GM21526 (cell line): ENCODE measurements at regions not wholly inside any gene's neighbourhood (a gene's known extent, or its start where the extent isn't known, plus 50 kb on each side); places are given as distances from the start of the nearest gene placed in this dataset.

Experiments used
- ATAC-seq: cut with Tn5 transposase; IDR thresholded peaks from one replicate; pipeline ENCODE4 v1.9.1; 2021; ENCODE audit warnings: moderate library complexity; ENCODE audit not compliant: unreplicated experiment, low FRiP score

GRCh38 chr1:218948446-218948845 is 225.2 kb upstream of the LYPLAL1 start:
- ATAC-seq: no peak

- ATAC-seq: no peak
These were observed 220.3 kb upstream of the LYPLAL1 start for GRCh38 chr1:218953386-218953785.

- ATAC-seq: no peak
These were observed 215.7 kb upstream of the LYPLAL1 start for GRCh38 chr1:218957971-218958370.

- no peak for ATAC-seq
These were observed 213.9 kb upstream of the LYPLAL1 start for GRCh38 chr1:218959784-218960183.

GRCh38 chr1:218964471-218965185 is 209.1 kb upstream of the LYPLAL1 start:
- ATAC-seq: no peak

- no peak for ATAC-seq
These were observed 207.9 kb upstream of the LYPLAL1 start for GRCh38 chr1:218965821-218966220.

GRCh38 chr1:218967254-218967653 is 206.4 kb upstream of the LYPLAL1 start:
- ATAC-seq: no peak

GRCh38 chr1:218967836-218968235 is 205.8 kb upstream of the LYPLAL1 start:
- ATAC-seq: no peak

GRCh38 chr1:218969006-218969405 is 204.7 kb upstream of the LYPLAL1 start:
- no peak for ATAC-seq

GRCh38 chr1:218970397-218970990 is 203.2 kb upstream of the LYPLAL1 start:
- no peak for ATAC-seq

GRCh38 chr1:218971156-218971555 is 202.5 kb upstream of the LYPLAL1 start:
- no peak for ATAC-seq

GRCh38 chr1:218980881-218981280 is 192.8 kb upstream of the LYPLAL1 start:
- ATAC-seq: no peak

GRCh38 chr1:218982482-218982881 is 191.2 kb upstream of the LYPLAL1 start:
- ATAC-seq: no peak

- ATAC-seq: no peak
These were observed 190.2 kb upstream of the LYPLAL1 start for GRCh38 chr1:218983433-218983832.

GRCh38 chr1:218983848-218984247 is 189.8 kb upstream of the LYPLAL1 start:
- ATAC-seq: no peak

GRCh38 chr1:218985424-218985984 is 188.2 kb upstream of the LYPLAL1 start:
- no peak for ATAC-seq

GRCh38 chr1:218986816-218987215 is 186.9 kb upstream of the LYPLAL1 start:
- no peak for ATAC-seq

- ATAC-seq: no peak
These were observed 183.7 kb upstream of the LYPLAL1 start for GRCh38 chr1:218990019-218990418.

- no peak for ATAC-seq
These were observed 182.6 kb upstream of the LYPLAL1 start for GRCh38 chr1:218991089-218991488.

- no peak for ATAC-seq
These were observed 179.1 kb upstream of the LYPLAL1 start for GRCh38 chr1:218994615-218995014.

- ATAC-seq: no peak
These were observed 178.5 kb upstream of the LYPLAL1 start for GRCh38 chr1:218995091-218995665.

GRCh38 chr1:218996362-218996761 is 177.3 kb upstream of the LYPLAL1 start:
- no peak for ATAC-seq
